IPS-NIHi11 (cell line): ENCODE measurements at regions not wholly inside any gene's neighbourhood (a gene's known extent, or its start where the extent isn't known, plus 50 kb on each side); places are given as distances from the start of the nearest gene placed in this dataset.

ENCODE experiments used
- DNase-seq: peaks from one replicate; pipeline ENCODE4 v3.0.0; 2012; ENCODE audit warnings: mixed read lengths, low spot score

- DNase-seq: no peak
Measured at GRCh38 chr6:120096696-120097260, 747.2 kb upstream of the MAN1A1 start.

GRCh38 chr6:120083186-120083585, 733.6 kb upstream of the MAN1A1 start:
- DNase-seq: no peak

- peak; percentile 7 for DNase-seq
Measured at GRCh38 chr6:120077489-120077888, 727.9 kb upstream of the MAN1A1 start.

GRCh38 chr6:120058410-120058809, 708.8 kb upstream of the MAN1A1 start:
- no peak for DNase-seq

GRCh38 chr6:120056085-120056484, 706.5 kb upstream of the MAN1A1 start:
- peak; percentile 31 for DNase-seq

GRCh38 chr6:120055071-120055470, 705.5 kb upstream of the MAN1A1 start:
- DNase-seq: no peak

- no peak for DNase-seq
Measured at GRCh38 chr6:120039664-120040063, 690.1 kb upstream of the MAN1A1 start.

GRCh38 chr6:120031837-120032236, 682.3 kb upstream of the MAN1A1 start:
- DNase-seq: no peak

GRCh38 chr6:120026791-120027190, 677.2 kb upstream of the MAN1A1 start:
- DNase-seq: no peak

GRCh38 chr6:120010075-120010474, 660.5 kb upstream of the MAN1A1 start:
- no peak for DNase-seq

- no peak for DNase-seq
Measured at GRCh38 chr6:120005292-120005976, 655.9 kb upstream of the MAN1A1 start.

- peak; percentile 5 for DNase-seq
Measured at GRCh38 chr6:119986934-119987549, 637.5 kb upstream of the MAN1A1 start.

GRCh38 chr6:119985952-119986736, 636.6 kb upstream of the MAN1A1 start:
- no peak for DNase-seq

GRCh38 chr6:119980802-119981201, 631.2 kb upstream of the MAN1A1 start:
- no peak for DNase-seq

- DNase-seq: peak; percentile 5
Measured at GRCh38 chr6:119979862-119980261, 630.3 kb upstream of the MAN1A1 start.

- DNase-seq: peak; percentile 7
Measured at GRCh38 chr6:119978274-119978889, 628.8 kb upstream of the MAN1A1 start.

GRCh38 chr6:119974430-119975159, 625.0 kb upstream of the MAN1A1 start:
- DNase-seq: no peak

GRCh38 chr6:119966484-119966883, 616.9 kb upstream of the MAN1A1 start:
- peak; percentile 20 for DNase-seq

GRCh38 chr6:119965900-119966299, 616.3 kb upstream of the MAN1A1 start:
- DNase-seq: no peak

- no peak for DNase-seq
Measured at GRCh38 chr6:119965008-119965407, 615.4 kb upstream of the MAN1A1 start.

- no peak for DNase-seq
Measured at GRCh38 chr6:119962505-119962904, 612.9 kb upstream of the MAN1A1 start.

GRCh38 chr6:119961450-119961849, 611.9 kb upstream of the MAN1A1 start:
- no peak for DNase-seq
